ENCODE measurements at regions not wholly inside any gene's neighbourhood (a gene's known extent, or its start where the extent isn't known, plus 50 kb on each side); places are given as distances from the start of the nearest gene placed in this dataset.

- no peak overlapping the region for H3K4me3 ChIP-seq (ENCODE audit: control insufficient read depth, low read depth, low read length)
- no peak for DNase-seq (ENCODE audit: low read depth)
- TF ChIP-seq CTCF (IDR thresholded peaks at IDR 0.05; ENCODE audit: control insufficient read depth, insufficient read depth, low read depth, low read length, missing control alignments) = no peak
These were observed 80.8 kb downstream of the TRIML1 start for GRCh38 chr4:188220006-188220405.

GRCh38 chr4:188221090-188221489 is 81.8 kb downstream of the TRIML1 start:
- TF ChIP-seq CTCF (IDR thresholded peaks at IDR 0.05; ENCODE audit: control insufficient read depth, insufficient read depth, low read depth, low read length, missing control alignments) = no peak
- H3K4me3 ChIP-seq (ENCODE audit: control insufficient read depth, low read depth, low read length) = no peak overlapping the region
- DNase-seq (ENCODE audit: low read depth) = no peak

DNA sequence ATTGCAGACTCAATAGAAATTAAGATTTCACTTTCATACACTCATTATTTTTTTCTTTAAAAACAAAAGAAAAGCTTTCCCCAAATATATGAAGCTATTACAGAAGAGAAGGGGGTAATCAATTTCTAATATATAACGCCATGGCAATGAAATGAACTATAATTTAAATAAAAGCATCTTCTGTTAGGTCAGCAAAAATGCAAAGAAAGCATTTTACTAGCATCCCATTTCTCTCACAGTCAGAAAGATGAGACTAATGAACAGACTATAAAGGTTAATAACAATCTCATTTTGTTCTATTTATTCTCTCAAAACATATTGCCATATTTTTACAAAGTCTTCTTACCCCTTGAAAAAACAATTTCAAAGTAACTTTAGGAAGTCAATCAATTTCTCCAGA is 89.0 kb downstream of the TRIML1 start:
- no peak overlapping the region for H3K4me3 ChIP-seq (ENCODE audit: control insufficient read depth, low read depth, low read length)
- no peak for DNase-seq (ENCODE audit: low read depth)
- no peak for TF ChIP-seq CTCF (IDR thresholded peaks at IDR 0.05; ENCODE audit: control insufficient read depth, insufficient read depth, low read depth, low read length, missing control alignments)

- no peak for DNase-seq (ENCODE audit: low read depth)
- H3K4me3 ChIP-seq (ENCODE audit: control insufficient read depth, low read depth, low read length) = no peak overlapping the region
- TF ChIP-seq CTCF (IDR thresholded peaks at IDR 0.05; ENCODE audit: control insufficient read depth, insufficient read depth, low read depth, low read length, missing control alignments) = no peak
These were observed 93.2 kb downstream of the TRIML1 start for GRCh38 chr4:188232428-188232827.

DNA sequence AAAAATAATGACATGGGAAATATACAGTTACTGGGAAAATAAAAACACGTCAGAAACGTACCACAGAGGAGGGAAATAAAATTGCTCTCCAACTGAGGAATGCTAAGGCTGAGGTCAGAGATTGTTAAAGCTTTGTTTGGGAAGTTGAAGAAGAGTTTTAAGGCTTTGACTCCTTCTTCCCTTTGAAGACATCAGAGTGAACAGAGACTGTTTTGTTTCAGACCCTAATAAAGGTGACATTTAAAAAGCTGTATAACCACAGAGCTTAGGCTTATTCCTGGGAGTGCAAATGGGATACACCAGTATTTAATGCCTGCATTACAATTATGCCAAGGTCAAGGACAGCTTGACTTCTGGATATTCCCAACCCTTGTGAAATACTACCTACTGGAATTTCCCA is 102.8 kb downstream of the TRIML1 start:
- TF ChIP-seq CTCF (IDR thresholded peaks at IDR 0.05; ENCODE audit: control insufficient read depth, insufficient read depth, low read depth, low read length, missing control alignments) = no peak
- no peak overlapping the region for H3K4me3 ChIP-seq (ENCODE audit: control insufficient read depth, low read depth, low read length)
- DNase-seq (ENCODE audit: low read depth) = no peak

DNA sequence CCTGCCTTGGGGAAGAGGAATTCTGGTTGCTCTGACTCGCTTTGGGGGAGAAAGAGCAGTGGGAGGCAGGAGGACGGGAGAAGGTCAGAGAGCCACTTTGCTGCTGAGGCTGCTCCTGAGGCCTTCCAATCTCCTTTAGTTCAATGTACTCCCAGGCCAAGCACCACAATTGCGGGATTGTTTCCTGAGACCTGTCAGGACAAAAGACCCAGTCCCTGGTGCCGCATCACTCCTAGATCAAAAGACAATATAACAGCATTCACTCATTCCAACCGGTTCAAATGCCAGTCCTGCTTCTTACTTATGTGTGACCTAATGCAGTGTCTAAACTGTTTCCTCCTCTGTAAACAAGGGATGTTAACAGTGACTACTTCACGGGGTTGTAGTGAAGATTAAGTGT is 106.4 kb downstream of the TRIML1 start:
- DNase-seq (ENCODE audit: low read depth) = no peak
- H3K4me3 ChIP-seq (ENCODE audit: control insufficient read depth, low read depth, low read length) = no peak overlapping the region
- TF ChIP-seq CTCF (IDR thresholded peaks at IDR 0.05; ENCODE audit: control insufficient read depth, insufficient read depth, low read depth, low read length, missing control alignments) = no peak

DNA sequence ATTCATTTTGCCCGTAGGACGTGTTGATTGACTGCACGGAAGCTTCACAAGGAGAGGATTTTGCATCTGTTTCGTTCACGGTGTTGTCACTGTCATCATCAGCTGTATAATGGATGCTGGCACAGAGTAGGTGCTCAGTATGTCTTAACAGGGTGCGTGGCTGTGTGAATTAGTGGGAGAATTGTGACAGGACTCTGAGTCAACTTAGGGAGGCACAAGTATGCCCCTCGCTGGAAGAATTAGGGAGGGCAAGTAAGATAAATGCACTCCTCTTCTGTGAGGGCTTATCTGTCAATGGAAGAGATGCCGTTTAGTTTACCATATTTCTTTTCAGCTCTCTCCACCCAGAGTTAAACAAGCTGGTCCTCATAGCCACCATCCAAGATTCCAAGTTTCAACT is 107.2 kb downstream of the TRIML1 start:
- DNase-seq (ENCODE audit: low read depth) = no peak
- no peak overlapping the region for H3K4me3 ChIP-seq (ENCODE audit: control insufficient read depth, low read depth, low read length)
- TF ChIP-seq CTCF (IDR thresholded peaks at IDR 0.05; ENCODE audit: control insufficient read depth, insufficient read depth, low read depth, low read length, missing control alignments) = peak; percentile 35

All from AG09309 (cell line).